Natural killer cell (primary cell): ENCODE measurements at regions not wholly inside any gene's neighbourhood (a gene's known extent, or its start where the extent isn't known, plus 50 kb on each side); places are given as distances from the start of the nearest gene placed in this dataset.

ENCODE experiments used
- ATAC-seq, 3 donors: fragments of 150-1000 bp in 2 of 3; fragments of 200-7000 bp in 1 of 3; cut with Tn5 transposase; 1 replicate in 1 of 3; 2 replicates in 2 of 3; pipeline ENCODE4 v1.10.0; 2021; ENCODE audit warnings: mild to moderate bottlenecking in 2 of 3, moderate library complexity in 2 of 3
- DNase-seq, 2 donors: peaks; one replicate each; pipeline versions ENCODE4 v3.0.0 to v3.0.0-alpha.2; 2013 to 2021; ENCODE audit warnings: mixed read lengths in 1 of 2
- H3K27ac ChIP-seq: one replicate; pipeline ENCODE4 v1.5.1; 2013; ENCODE audit warnings: mild to moderate bottlenecking, low read length
- H3K27me3 ChIP-seq: one replicate; pipeline ENCODE4 v1.6.1; 2013; ENCODE audit warnings: low read length; ENCODE audit not compliant: control insufficient read depth, insufficient read depth
- H3K36me3 ChIP-seq: one replicate; pipeline ENCODE4 v1.6.1; 2013; ENCODE audit warnings: low read length; ENCODE audit not compliant: control insufficient read depth, insufficient read depth
- H3K4me1 ChIP-seq: one replicate; pipeline ENCODE4 v1.6.1; 2013; ENCODE audit warnings: low read length; ENCODE audit not compliant: control insufficient read depth, insufficient read depth
- H3K4me3 ChIP-seq: one replicate; pipeline ENCODE4 v1.5.1; 2013; ENCODE audit warnings: low read length
- H3K9me3 ChIP-seq: one replicate; pipeline ENCODE4 v1.6.1; 2013; ENCODE audit warnings: low read length; ENCODE audit not compliant: control insufficient read depth, insufficient read depth
- H3K27ac Mint-ChIP-seq, 2 donors: one replicate each; pipeline ENCODE4 v1.8.0; 2022; ENCODE audit warnings: mild to moderate bottlenecking in 2 of 2, mixed read lengths in 2 of 2, moderate library complexity in 1 of 2
- H3K27me3 Mint-ChIP-seq, 2 donors: one replicate each; pipeline ENCODE4 v1.8.0; 2022; ENCODE audit warnings: low read depth in 2 of 2, mixed read lengths in 2 of 2
- H3K36me3 Mint-ChIP-seq: one replicate; pipeline ENCODE4 v1.8.0; 2022; ENCODE audit warnings: mixed read lengths
- H3K4me1 Mint-ChIP-seq, 2 donors: one replicate each; pipeline ENCODE4 v1.8.0; 2022; ENCODE audit warnings: mixed read lengths in 2 of 2
- H3K4me3 Mint-ChIP-seq: one replicate; pipeline ENCODE4 v1.8.0; 2022; ENCODE audit warnings: mild to moderate bottlenecking, moderate library complexity, mixed read lengths
- H3K9me3 Mint-ChIP-seq, 2 donors: one replicate each; pipeline ENCODE4 v1.8.0; 2022; ENCODE audit warnings: mixed read lengths in 2 of 2
- WGBS: methylation state at CpG from one replicate; pipeline ENCODE4 v1.1.7; 2013; ENCODE audit warnings: missing lambda C conversion rate; ENCODE audit not compliant: insufficient coverage; 5-methylcytosine and 5-hydroxymethylcytosine counted together
- intact Hi-C: fragments of 100-400 bp; cut with micrococcal nuclease; formaldehyde crosslinking; loops from one replicate; pipeline ENCODE4 v1.14.2; 2022
- TF ChIP-seq, protein P1 (sequence below): fragments of 200-600 bp; IDR thresholded peaks from one replicate; pipeline ENCODE4 v1.8.0; 2022; ENCODE audit warnings: antibody characterized with exemption

DNA sequence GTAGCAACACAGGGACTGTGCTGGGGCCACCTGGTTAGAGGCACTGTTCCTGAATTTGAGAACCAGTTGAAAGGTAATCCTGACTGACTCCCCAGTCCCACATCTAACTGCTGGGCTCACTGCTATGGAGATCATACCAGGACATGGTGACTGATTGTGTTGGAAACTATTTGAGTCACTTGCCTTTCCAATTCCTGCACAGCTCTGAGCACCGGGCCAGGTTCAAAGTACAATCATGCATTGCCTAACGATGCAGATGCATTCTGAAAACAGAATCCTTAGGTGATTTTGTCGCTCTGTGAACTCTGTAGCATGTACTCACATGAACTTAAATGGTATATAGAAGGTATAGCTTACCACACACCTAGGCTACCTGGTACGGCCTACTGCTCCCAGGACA, 215.3 kb downstream of the BMP7 start:
- Histone ChIP-seq H3K27ac (no peak overlapping the region), H3K9me3 (no peaks in the 10 kb centered on the region), H3K36me3 (no peaks in the 10 kb centered on the region), H3K4me3 (no peak overlapping the region), H3K27me3 (no peaks in the 10 kb centered on the region), H3K4me1 (no peaks in the 10 kb centered on the region)
- Mint-ChIP-seq H3K4me3 (no peak overlapping the region), H3K36me3 (no peaks in the 10 kb centered on the region), H3K9me3 (no peaks in the 10 kb centered on the region), H3K27ac (no peak overlapping the region), H3K27me3 (peaks cover 0 to 4% of the 10 kb centered on the region in 2 donors), H3K4me1 (no peaks in the 10 kb centered on the region)
- DNase-seq (no peak), ATAC-seq (no peak)
- TF ChIP-seq, protein P1, sequence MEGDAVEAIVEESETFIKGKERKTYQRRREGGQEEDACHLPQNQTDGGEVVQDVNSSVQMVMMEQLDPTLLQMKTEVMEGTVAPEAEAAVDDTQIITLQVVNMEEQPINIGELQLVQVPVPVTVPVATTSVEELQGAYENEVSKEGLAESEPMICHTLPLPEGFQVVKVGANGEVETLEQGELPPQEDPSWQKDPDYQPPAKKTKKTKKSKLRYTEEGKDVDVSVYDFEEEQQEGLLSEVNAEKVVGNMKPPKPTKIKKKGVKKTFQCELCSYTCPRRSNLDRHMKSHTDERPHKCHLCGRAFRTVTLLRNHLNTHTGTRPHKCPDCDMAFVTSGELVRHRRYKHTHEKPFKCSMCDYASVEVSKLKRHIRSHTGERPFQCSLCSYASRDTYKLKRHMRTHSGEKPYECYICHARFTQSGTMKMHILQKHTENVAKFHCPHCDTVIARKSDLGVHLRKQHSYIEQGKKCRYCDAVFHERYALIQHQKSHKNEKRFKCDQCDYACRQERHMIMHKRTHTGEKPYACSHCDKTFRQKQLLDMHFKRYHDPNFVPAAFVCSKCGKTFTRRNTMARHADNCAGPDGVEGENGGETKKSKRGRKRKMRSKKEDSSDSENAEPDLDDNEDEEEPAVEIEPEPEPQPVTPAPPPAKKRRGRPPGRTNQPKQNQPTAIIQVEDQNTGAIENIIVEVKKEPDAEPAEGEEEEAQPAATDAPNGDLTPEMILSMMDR, result no peak
- intact Hi-C loops, result no loop called here
- 93% methylated on average over 2 of the region's 4 CpGs for whole genome bisulfite sequencing

DNA sequence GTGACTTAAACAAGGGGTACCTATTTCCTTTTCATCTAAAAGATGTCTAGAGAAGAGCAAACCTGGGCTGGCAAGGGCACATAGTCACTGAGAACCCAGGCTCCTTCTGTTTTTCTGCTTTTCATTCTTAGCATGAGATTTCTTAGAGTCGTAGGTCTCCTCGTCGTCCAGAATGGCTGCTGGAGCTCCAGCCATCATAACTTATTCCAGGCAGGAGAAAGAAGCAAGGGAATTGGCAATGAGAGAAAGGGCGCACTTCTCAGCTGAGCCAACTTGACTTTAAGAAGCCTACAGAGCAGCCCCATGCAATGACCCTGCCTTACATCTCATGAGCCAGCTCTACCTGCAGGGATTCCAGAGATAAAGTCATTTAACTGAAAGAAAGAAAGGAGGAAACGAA, 213.4 kb downstream of the BMP7 start:
- no peaks in the 10 kb centered on the region for H3K4me1 ChIP-seq
- no peak for DNase-seq
- no peak overlapping the region for H3K27ac ChIP-seq
- peaks cover 6 to 9% of the 10 kb centered on the region in 2 donors for H3K27me3 Mint-ChIP-seq
- H3K27ac Mint-ChIP-seq, result no peak overlapping the region
- no peaks in the 10 kb centered on the region for H3K4me1 Mint-ChIP-seq
- no peak overlapping the region for H3K4me3 Mint-ChIP-seq
- H3K4me3 ChIP-seq, result no peak overlapping the region
- H3K36me3 Mint-ChIP-seq, result no peaks in the 10 kb centered on the region
- ATAC-seq, result no peak
- no peaks in the 10 kb centered on the region for H3K9me3 ChIP-seq
- TF ChIP-seq, protein P1, result no peak
- no peaks in the 10 kb centered on the region for H3K27me3 ChIP-seq
- no peaks in the 10 kb centered on the region for H3K36me3 ChIP-seq
- WGBS, result 94% methylated on average over 4 of the region's 5 CpGs
- intact Hi-C loops, result no loop called here
- no peaks in the 10 kb centered on the region for H3K9me3 Mint-ChIP-seq

DNA sequence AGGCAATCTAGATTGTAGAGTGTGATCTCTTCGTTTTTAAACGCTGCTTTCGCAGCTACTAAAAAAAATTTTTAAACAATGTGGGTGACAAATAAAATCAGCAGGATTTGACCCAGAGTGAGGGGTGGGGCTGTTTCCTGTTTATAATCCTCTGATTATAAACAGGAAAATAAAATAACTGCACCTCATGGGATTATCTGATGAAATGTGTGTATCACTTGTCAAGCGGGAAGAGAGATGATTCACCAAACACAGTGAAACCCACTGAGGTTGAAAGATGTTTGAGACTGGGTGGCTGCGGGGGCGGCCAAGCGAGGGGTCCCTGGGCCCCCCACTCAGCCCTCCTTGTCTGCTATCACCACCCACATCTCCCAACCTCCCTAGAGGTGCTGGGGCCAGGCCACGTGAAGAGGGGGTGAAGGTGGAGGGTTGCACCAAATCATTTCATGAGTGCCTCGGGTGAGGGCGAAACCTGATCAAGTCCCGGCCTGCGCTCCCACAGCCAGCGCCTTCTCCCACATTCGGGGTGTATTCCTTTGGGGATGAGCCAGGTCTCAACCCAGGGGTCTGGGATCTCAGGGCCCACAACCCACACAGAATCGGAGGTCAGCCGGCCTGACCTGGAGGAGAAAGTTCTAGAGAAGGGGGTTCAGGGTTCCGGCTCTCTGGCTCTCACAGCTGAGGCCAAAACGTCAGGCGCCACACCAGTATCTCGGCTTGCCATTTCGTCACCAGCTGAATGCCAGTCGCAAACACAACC, 212.5 kb downstream of the BMP7 start:
- no peak overlapping the region for H3K4me3 ChIP-seq
- H3K4me1 ChIP-seq, result no peaks in the 10 kb centered on the region
- Mint-ChIP-seq H3K4me1 (no peaks in the 10 kb centered on the region), H3K36me3 (no peaks in the 10 kb centered on the region), H3K9me3 (no peaks in the 10 kb centered on the region), H3K4me3 (no peak overlapping the region), H3K27ac (no peak overlapping the region), H3K27me3 (peaks cover 10 to 13% of the 10 kb centered on the region in 2 donors)
- no peaks in the 10 kb centered on the region for H3K9me3 ChIP-seq
- TF ChIP-seq, protein P1, result no peak
- H3K27me3 ChIP-seq, result no peaks in the 10 kb centered on the region
- intact Hi-C loops, result no loop called here
- DNase-seq, result no peak
- no peaks in the 10 kb centered on the region for H3K36me3 ChIP-seq
- 93% methylated on average over 18 of the region's 22 CpGs for WGBS
- no peak overlapping the region for H3K27ac ChIP-seq
- no peak for ATAC-seq

DNA sequence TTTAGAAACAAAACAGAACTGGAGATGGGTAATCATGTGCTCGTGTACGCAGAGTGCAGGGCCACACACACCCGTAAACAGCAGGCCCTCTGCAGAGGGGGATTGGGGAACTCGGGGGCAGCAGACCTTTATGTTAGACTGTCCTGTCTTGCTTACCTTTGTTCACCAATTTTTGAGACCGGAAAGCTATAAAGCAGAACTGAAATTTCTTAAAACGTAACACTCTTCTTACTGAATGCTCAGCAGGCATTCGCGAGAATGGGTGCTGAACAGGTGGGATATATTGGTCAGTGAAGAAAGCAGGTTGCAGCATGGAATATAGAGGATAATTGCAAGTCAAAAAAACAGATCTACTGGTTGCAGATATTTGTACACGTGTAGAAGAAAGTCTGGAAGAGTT, 211.1 kb downstream of the BMP7 start:
- WGBS, result 84% methylated on average over 9 of the region's 9 CpGs
- Mint-ChIP-seq H3K4me1 (no peaks in the 10 kb centered on the region), H3K4me3 (no peak overlapping the region), H3K27me3 (peaks cover 10 to 13% of the 10 kb centered on the region in 2 donors), H3K36me3 (no peaks in the 10 kb centered on the region), H3K9me3 (no peaks in the 10 kb centered on the region), H3K27ac (no peak overlapping the region)
- Histone ChIP-seq H3K4me1 (no peaks in the 10 kb centered on the region), H3K4me3 (no peak overlapping the region), H3K36me3 (no peaks in the 10 kb centered on the region), H3K27ac (no peak overlapping the region), H3K27me3 (no peaks in the 10 kb centered on the region), H3K9me3 (no peaks in the 10 kb centered on the region)
- TF ChIP-seq, protein P1, result no peak
- ATAC-seq, result no peak
- intact Hi-C loops, result no loop called here
- no peak for DNase-seq
